ENCODE measurements at regions not wholly inside any gene's neighbourhood (a gene's known extent, or its start where the extent isn't known, plus 50 kb on each side); places are given as distances from the start of the nearest gene placed in this dataset.
A peak's percentile ranks its signal among the peaks of the same experiment; 100 is the strongest.

GRCh38 chr15:38189671-38190295 is 62.9 kb upstream of the SPRED1 start:
- no peak for TF ChIP-seq CTCF (IDR thresholded peaks at IDR 0.05; ENCODE audit: low read depth, low read length)

GRCh38 chr15:38190501-38190900 is 62.1 kb upstream of the SPRED1 start:
- no peak overlapping the region for H3K4me3 ChIP-seq (ENCODE audit: low read depth, low read length)
- in situ Hi-C loops (cut with HindIII; ENCODE audit: low sequenced_read_pairs) = no loop called here
- no peak for DNase-seq (ENCODE audit: low read depth, low spot score)
- no peak for TF ChIP-seq CTCF (IDR thresholded peaks at IDR 0.05; ENCODE audit: low read depth, low read length)

More at GRCh38 chr15:38189671-38190295, 62.9 kb upstream of the SPRED1 start:
- no peak overlapping the region for H3K4me3 ChIP-seq (ENCODE audit: low read depth, low read length)
- DNase-seq (ENCODE audit: low read depth, low spot score) = no peak
- in situ Hi-C loops (cut with HindIII; ENCODE audit: low sequenced_read_pairs) = no loop called here

- no peak for DNase-seq (ENCODE audit: low read depth, low spot score)
- TF ChIP-seq CTCF (IDR thresholded peaks at IDR 0.05; ENCODE audit: low read depth, low read length) = no peak
- H3K4me3 ChIP-seq (ENCODE audit: low read depth, low read length) = no peak overlapping the region
- in situ Hi-C loops (cut with HindIII; ENCODE audit: low sequenced_read_pairs) = no loop called here
Observed at GRCh38 chr15:38192496-38192895, 60.1 kb upstream of the SPRED1 start.

GRCh38 chr15:38193496-38193895 is 59.1 kb upstream of the SPRED1 start:
- in situ Hi-C loops (cut with HindIII; ENCODE audit: low sequenced_read_pairs) = no loop called here
- no peak for TF ChIP-seq CTCF (IDR thresholded peaks at IDR 0.05; ENCODE audit: low read depth, low read length)
- peak; percentile 44 for DNase-seq (ENCODE audit: low read depth, low spot score)

GRCh38 chr15:38195191-38195901 is 57.3 kb upstream of the SPRED1 start:
- no peak for DNase-seq (ENCODE audit: low read depth, low spot score)
- H3K4me3 ChIP-seq (ENCODE audit: low read depth, low read length) = no peak overlapping the region
- TF ChIP-seq CTCF (IDR thresholded peaks at IDR 0.05; ENCODE audit: low read depth, low read length) = no peak
- in situ Hi-C loops (cut with HindIII; ENCODE audit: low sequenced_read_pairs) = no loop called here

More at GRCh38 chr15:38193496-38193895, 59.1 kb upstream of the SPRED1 start:
- H3K4me3 ChIP-seq (ENCODE audit: low read depth, low read length) = no peak overlapping the region

- TF ChIP-seq CTCF (IDR thresholded peaks at IDR 0.05; ENCODE audit: low read depth, low read length) = no peak
Observed at GRCh38 chr15:38196076-38196475, 56.6 kb upstream of the SPRED1 start.

More at GRCh38 chr15:38196076-38196475, 56.6 kb upstream of the SPRED1 start:
- DNase-seq (ENCODE audit: low read depth, low spot score) = no peak
- in situ Hi-C loops (cut with HindIII; ENCODE audit: low sequenced_read_pairs) = no loop called here
- H3K4me3 ChIP-seq (ENCODE audit: low read depth, low read length) = no peak overlapping the region

Data from astrocyte of the spinal cord (primary cell).